ENCODE measurements at regions not wholly inside any gene's neighbourhood (a gene's known extent, or its start where the extent isn't known, plus 50 kb on each side); places are given as distances from the start of the nearest gene placed in this dataset.

DNA sequence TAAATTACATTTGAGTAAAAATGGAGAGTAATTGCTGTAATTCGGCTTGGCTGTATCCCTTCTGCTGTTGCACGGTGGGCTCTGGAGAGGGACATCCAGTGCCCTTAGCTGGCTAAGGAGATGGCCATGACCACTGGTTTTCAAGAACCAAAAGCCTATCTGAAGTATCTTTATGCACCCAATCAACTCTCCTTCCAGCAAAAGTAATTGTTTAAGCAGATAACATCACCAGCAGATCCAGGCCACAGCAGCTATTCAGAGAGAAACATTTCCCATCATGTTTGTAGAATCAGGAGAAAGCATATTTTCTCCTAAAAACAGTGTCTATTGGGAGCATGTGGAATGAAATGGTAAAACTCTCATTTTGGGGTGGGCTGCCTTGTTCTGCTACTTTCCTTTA is 514.5 kb upstream of the RGMA start:
- TF ChIP-seq, protein P1, sequence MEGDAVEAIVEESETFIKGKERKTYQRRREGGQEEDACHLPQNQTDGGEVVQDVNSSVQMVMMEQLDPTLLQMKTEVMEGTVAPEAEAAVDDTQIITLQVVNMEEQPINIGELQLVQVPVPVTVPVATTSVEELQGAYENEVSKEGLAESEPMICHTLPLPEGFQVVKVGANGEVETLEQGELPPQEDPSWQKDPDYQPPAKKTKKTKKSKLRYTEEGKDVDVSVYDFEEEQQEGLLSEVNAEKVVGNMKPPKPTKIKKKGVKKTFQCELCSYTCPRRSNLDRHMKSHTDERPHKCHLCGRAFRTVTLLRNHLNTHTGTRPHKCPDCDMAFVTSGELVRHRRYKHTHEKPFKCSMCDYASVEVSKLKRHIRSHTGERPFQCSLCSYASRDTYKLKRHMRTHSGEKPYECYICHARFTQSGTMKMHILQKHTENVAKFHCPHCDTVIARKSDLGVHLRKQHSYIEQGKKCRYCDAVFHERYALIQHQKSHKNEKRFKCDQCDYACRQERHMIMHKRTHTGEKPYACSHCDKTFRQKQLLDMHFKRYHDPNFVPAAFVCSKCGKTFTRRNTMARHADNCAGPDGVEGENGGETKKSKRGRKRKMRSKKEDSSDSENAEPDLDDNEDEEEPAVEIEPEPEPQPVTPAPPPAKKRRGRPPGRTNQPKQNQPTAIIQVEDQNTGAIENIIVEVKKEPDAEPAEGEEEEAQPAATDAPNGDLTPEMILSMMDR (conservative IDR thresholded peaks at IDR 0.05; ENCODE audit: low read depth, low read length) = no peak
- TF ChIP-seq, protein P2, sequence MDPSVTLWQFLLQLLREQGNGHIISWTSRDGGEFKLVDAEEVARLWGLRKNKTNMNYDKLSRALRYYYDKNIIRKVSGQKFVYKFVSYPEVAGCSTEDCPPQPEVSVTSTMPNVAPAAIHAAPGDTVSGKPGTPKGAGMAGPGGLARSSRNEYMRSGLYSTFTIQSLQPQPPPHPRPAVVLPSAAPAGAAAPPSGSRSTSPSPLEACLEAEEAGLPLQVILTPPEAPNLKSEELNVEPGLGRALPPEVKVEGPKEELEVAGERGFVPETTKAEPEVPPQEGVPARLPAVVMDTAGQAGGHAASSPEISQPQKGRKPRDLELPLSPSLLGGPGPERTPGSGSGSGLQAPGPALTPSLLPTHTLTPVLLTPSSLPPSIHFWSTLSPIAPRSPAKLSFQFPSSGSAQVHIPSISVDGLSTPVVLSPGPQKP (IDR thresholded peaks at IDR 0.05; ENCODE audit: borderline replicate concordance, low read depth, low read length) = no peak
- TF ChIP-seq, protein P3, sequence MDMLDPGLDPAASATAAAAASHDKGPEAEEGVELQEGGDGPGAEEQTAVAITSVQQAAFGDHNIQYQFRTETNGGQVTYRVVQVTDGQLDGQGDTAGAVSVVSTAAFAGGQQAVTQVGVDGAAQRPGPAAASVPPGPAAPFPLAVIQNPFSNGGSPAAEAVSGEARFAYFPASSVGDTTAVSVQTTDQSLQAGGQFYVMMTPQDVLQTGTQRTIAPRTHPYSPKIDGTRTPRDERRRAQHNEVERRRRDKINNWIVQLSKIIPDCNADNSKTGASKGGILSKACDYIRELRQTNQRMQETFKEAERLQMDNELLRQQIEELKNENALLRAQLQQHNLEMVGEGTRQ (IDR thresholded peaks at IDR 0.05; ENCODE audit: low read depth, low read length) = no peak
- TF ChIP-seq SMC3 (IDR thresholded peaks at IDR 0.05; ENCODE audit: low read depth, low read length) = no peak
- no peak for TF ChIP-seq POLR2A (IDR thresholded peaks at IDR 0.05; ENCODE audit: low read depth, low read length)
- no peak for TF ChIP-seq RAD21 (IDR thresholded peaks at IDR 0.05; ENCODE audit: low read length)
- TF ChIP-seq CEBPB (IDR thresholded peaks at IDR 0.05; ENCODE audit: low read depth, low read length) = no peak
- TF ChIP-seq MAZ (IDR thresholded peaks at IDR 0.05; ENCODE audit: borderline replicate concordance, low read depth, low read length) = no peak
- no peak for TF ChIP-seq NFE2L2 (IDR thresholded peaks at IDR 0.05; ENCODE audit: low read depth, low read length)
- no peak for TF ChIP-seq RFX5 (IDR thresholded peaks at IDR 0.05; ENCODE audit: low read depth, low read length)
- TF ChIP-seq BHLHE40 (IDR thresholded peaks at IDR 0.05; ENCODE audit: low read depth, low read length) = no peak
- no peak for TF ChIP-seq MXI1 (IDR thresholded peaks at IDR 0.05; ENCODE audit: borderline replicate concordance, low read depth, low read length)
- TF ChIP-seq RCOR1 (IDR thresholded peaks at IDR 0.05; ENCODE audit: insufficient replicate concordance, low read length) = no peak
- no peak for TF ChIP-seq CHD1 (IDR thresholded peaks at IDR 0.05; ENCODE audit: low read depth, low read length)
